Neural crest cell (in vitro differentiated cells): ENCODE measurements at regions not wholly inside any gene's neighbourhood (a gene's known extent, or its start where the extent isn't known, plus 50 kb on each side); places are given as distances from the start of the nearest gene placed in this dataset.

Source experiments
- DNase-seq: peaks from one replicate; pipeline ENCODE4 v3.0.0; 2021; ENCODE audit warnings: low read depth, mixed read lengths, low spot score
- H3K27ac Mint-ChIP-seq: one replicate; pipeline ENCODE4 v1.8.0; 2021; ENCODE audit warnings: mild to moderate bottlenecking, mixed read lengths; ENCODE audit not compliant: unreplicated experiment
- H3K27me3 Mint-ChIP-seq: 2 replicates; pipeline ENCODE4 v1.8.0; 2021; ENCODE audit warnings: low read depth, mild to moderate bottlenecking, mixed read lengths
- H3K36me3 Mint-ChIP-seq: 2 replicates; pipeline ENCODE4 v1.8.0; 2021; ENCODE audit warnings: low read depth, mild to moderate bottlenecking, mixed read lengths
- H3K4me1 Mint-ChIP-seq: 2 replicates; pipeline ENCODE4 v1.8.0; 2021; ENCODE audit warnings: mixed read lengths
- H3K4me3 Mint-ChIP-seq: one replicate; pipeline ENCODE4 v1.8.0; 2021; ENCODE audit warnings: mild to moderate bottlenecking, mixed read lengths
- H3K9me3 Mint-ChIP-seq: 2 replicates; pipeline ENCODE4 v1.8.0; 2021; ENCODE audit warnings: mixed read lengths
- TF ChIP-seq, protein P1 (sequence below): fragments of 200-600 bp; sonication (generic); conservative IDR thresholded peaks from 2 replicates; pipeline ENCODE4 v1.5.0; 2021; ENCODE audit warnings: antibody characterized with exemption, mild to moderate bottlenecking

GRCh38 chr5:133801955-133802751, 166.3 kb downstream of the C5orf15 start:
- TF ChIP-seq, protein P1, sequence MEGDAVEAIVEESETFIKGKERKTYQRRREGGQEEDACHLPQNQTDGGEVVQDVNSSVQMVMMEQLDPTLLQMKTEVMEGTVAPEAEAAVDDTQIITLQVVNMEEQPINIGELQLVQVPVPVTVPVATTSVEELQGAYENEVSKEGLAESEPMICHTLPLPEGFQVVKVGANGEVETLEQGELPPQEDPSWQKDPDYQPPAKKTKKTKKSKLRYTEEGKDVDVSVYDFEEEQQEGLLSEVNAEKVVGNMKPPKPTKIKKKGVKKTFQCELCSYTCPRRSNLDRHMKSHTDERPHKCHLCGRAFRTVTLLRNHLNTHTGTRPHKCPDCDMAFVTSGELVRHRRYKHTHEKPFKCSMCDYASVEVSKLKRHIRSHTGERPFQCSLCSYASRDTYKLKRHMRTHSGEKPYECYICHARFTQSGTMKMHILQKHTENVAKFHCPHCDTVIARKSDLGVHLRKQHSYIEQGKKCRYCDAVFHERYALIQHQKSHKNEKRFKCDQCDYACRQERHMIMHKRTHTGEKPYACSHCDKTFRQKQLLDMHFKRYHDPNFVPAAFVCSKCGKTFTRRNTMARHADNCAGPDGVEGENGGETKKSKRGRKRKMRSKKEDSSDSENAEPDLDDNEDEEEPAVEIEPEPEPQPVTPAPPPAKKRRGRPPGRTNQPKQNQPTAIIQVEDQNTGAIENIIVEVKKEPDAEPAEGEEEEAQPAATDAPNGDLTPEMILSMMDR = no peak

GRCh38 chr5:133801431-133801830, 167.0 kb downstream of the C5orf15 start:
- no peak for DNase-seq
- TF ChIP-seq, protein P1 = no peak
- Mint-ChIP-seq H3K36me3 (no peaks in the 10 kb centered on the region), H3K27ac (peak overlapping the region; percentile 50), H3K27me3 (no peaks in the 10 kb centered on the region), H3K4me3 (no peak overlapping the region), H3K9me3 (no peaks in the 10 kb centered on the region), H3K4me1 (peaks cover 4% of the 10 kb centered on the region)

More at GRCh38 chr5:133801955-133802751, 166.3 kb downstream of the C5orf15 start:
- no peaks in the 10 kb centered on the region for H3K27me3 Mint-ChIP-seq
- H3K27ac Mint-ChIP-seq = no peak overlapping the region
- H3K4me3 Mint-ChIP-seq = no peak overlapping the region
- DNase-seq = no peak
- no peaks in the 10 kb centered on the region for H3K9me3 Mint-ChIP-seq
- H3K36me3 Mint-ChIP-seq = no peaks in the 10 kb centered on the region
- peaks cover 7% of the 10 kb centered on the region for H3K4me1 Mint-ChIP-seq

- H3K4me3 Mint-ChIP-seq = no peak overlapping the region
- DNase-seq = no peak
- no peaks in the 10 kb centered on the region for H3K9me3 Mint-ChIP-seq
- TF ChIP-seq, protein P1 = no peak
- no peak overlapping the region for H3K27ac Mint-ChIP-seq
- H3K27me3 Mint-ChIP-seq = no peaks in the 10 kb centered on the region
- no peaks in the 10 kb centered on the region for H3K36me3 Mint-ChIP-seq
- H3K4me1 Mint-ChIP-seq = peaks cover 4% of the 10 kb centered on the region
These were observed 168.7 kb downstream of the C5orf15 start for GRCh38 chr5:133799571-133800237.

GRCh38 chr5:133797167-133797566, 171.3 kb downstream of the C5orf15 start:
- Mint-ChIP-seq H3K4me3 (no peak overlapping the region), H3K4me1 (peaks cover 13% of the 10 kb centered on the region), H3K36me3 (no peaks in the 10 kb centered on the region), H3K27me3 (no peaks in the 10 kb centered on the region), H3K9me3 (no peaks in the 10 kb centered on the region), H3K27ac (no peak overlapping the region)
- TF ChIP-seq, protein P1 = no peak
- no peak for DNase-seq

DNA sequence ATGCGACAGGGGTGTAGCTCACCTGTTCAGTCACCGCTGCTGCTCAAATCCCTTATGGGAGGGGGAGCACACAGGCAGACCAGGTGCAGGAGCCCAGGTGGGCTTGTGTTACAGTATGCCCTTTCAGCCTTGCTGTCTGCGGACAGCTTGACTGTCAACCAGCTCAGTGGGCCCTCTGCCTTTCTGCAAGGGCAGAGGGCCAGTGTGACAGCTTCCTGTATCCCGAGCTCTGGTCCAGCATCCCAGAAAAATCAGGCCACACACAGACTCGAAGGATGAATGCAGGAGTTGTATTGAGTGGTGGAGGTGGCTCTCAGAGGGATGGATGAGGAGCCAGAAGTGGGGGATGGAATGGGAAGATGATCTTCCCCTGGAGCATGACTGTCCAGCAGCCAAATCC, 172.2 kb downstream of the C5orf15 start:
- Mint-ChIP-seq H3K27me3 (no peaks in the 10 kb centered on the region), H3K36me3 (no peaks in the 10 kb centered on the region), H3K27ac (no peak overlapping the region), H3K9me3 (no peaks in the 10 kb centered on the region), H3K4me3 (no peak overlapping the region), H3K4me1 (peaks cover 15% of the 10 kb centered on the region)
- TF ChIP-seq, protein P1 = no peak
- no peak for DNase-seq
